HCT116 (cell line): ENCODE measurements at regions not wholly inside any gene's neighbourhood (a gene's known extent, or its start where the extent isn't known, plus 50 kb on each side); places are given as distances from the start of the nearest gene placed in this dataset.

Source experiments
- ATAC-seq: fragments of 200-7000 bp; cut with Tn5 transposase; 2 replicates; pipeline ENCODE4 v1.9.1; 2020; ENCODE audit warnings: mild to moderate bottlenecking, moderate library complexity
- BruUV-seq: library from RNA; stranded (reverse); fragments of 400-500 nt; replicated peaks from 2 replicates; lab custom pipeline; 2021; lab: Mats Ljungman, UMichigan
- CTCF ChIA-PET: fragments of 300-600 bp; sonication (Branson Sonifier 250); formaldehyde crosslinking; loops from one replicate; lab custom pipeline; 2021; ENCODE audit warnings: antibody characterized with exemption; lab: Charles Lee
- POLR2A ChIA-PET: fragments of 300-600, 350-600 bp; sonication (Branson Sonifier 250); formaldehyde crosslinking; loops from one replicate; lab custom pipeline; 2021; ENCODE audit warnings: antibody characterized with exemption; lab: Charles Lee
- RAD21 ChIA-PET, 2 experiments: fragments of 300-600 bp; sonication (Branson Sonifier 250); formaldehyde crosslinking; loops; one replicate each; lab custom pipeline; 2023; ENCODE audit warnings: low total read pairs in 2 of 2; ENCODE audit not compliant: uncharacterized antibody in 2 of 2, unreplicated experiment in 2 of 2, low non-redundant PET in 1 of 2; lab: Charles Lee
- DNase-seq: peaks from one replicate; pipeline ENCODE4 v3.0.0-alpha.2; 2010; ENCODE audit warnings: low read depth, low spot score
- H2AFZ ChIP-seq: fragments of 200-600 bp; shearing (Covaris generic), sonication (generic); 2 replicates; pipeline ENCODE4 v1.6.1; 2017; ENCODE audit warnings: low read depth, mixed run types, mixed read lengths, antibody characterized with exemption, low read length; ENCODE audit not compliant: poor library complexity, severe bottlenecking
- H3K27ac ChIP-seq: 2 replicates; pipeline ENCODE4 v1.5.1; 2012; ENCODE audit warnings: low read depth, low read length
- H3K27me3 ChIP-seq: fragments of 200-600 bp; sonication (generic); 2 replicates; pipeline ENCODE4 v1.6.1; 2016; ENCODE audit warnings: mixed run types, low read length, mixed read lengths; ENCODE audit not compliant: insufficient read depth
- H3K36me3 ChIP-seq, 2 experiments: fragments of 200-500 bp in 1 of 2; fragments of 200-600 bp in 1 of 2; sonication (Bioruptor generic) in 1 of 2; sonication (generic) in 1 of 2; 2 replicates each; pipeline versions ENCODE4 v1.5.1 to v1.6.1; 2014 to 2016; ENCODE audit warnings: low read length in 2 of 2, inconsistent platforms in 1 of 2, mixed read lengths in 1 of 2, mixed run types in 1 of 2; ENCODE audit not compliant: insufficient read depth in 2 of 2, control insufficient read depth in 1 of 2
- H3K4me1 ChIP-seq, 2 experiments: fragments of 200-600 bp in 1 of 2; sonication (generic) in 1 of 2; 2 replicates each; pipeline versions ENCODE4 v1.5.1 to v1.6.1; 2012 to 2017; ENCODE audit warnings: low read length in 2 of 2, inconsistent platforms in 1 of 2, mild to moderate bottlenecking in 1 of 2, mixed read lengths in 1 of 2, mixed run types in 1 of 2, moderate library complexity in 1 of 2; ENCODE audit not compliant: insufficient read depth in 2 of 2, control insufficient read depth in 1 of 2
- H3K4me2 ChIP-seq: fragments of 200-600 bp; sonication (generic); 2 replicates; pipeline ENCODE4 v1.6.1; 2017; ENCODE audit warnings: mixed run types, low read length, mixed read lengths
- H3K4me3 ChIP-seq, 2 experiments: fragments of 200-600 bp in 1 of 2; sonication (generic) in 1 of 2; replicated peaks in 1 of 2; 2 replicates each; pipeline ENCODE4 v1.5.1; 2011 to 2016; ENCODE audit warnings: low read length in 2 of 2, control low read depth in 1 of 2, low read depth in 1 of 2, mild to moderate bottlenecking in 1 of 2, mixed read lengths in 1 of 2, mixed run types in 1 of 2
- H3K79me2 ChIP-seq: fragments of 200-600 bp; sonication (generic); 2 replicates; pipeline ENCODE4 v1.6.1; 2017; ENCODE audit warnings: mild to moderate bottlenecking, mixed run types, low read length, moderate library complexity, mixed read lengths; ENCODE audit not compliant: insufficient read depth
- H3K9ac ChIP-seq: fragments of 200-600 bp; sonication (generic); 2 replicates; pipeline ENCODE4 v1.6.1; 2016; ENCODE audit warnings: low read length, mixed read lengths
- H3K9me2 ChIP-seq: fragments of 200-600 bp; sonication (generic), shearing (Covaris generic); 2 replicates; pipeline ENCODE4 v1.6.1; 2017; ENCODE audit warnings: mixed run types, mild to moderate bottlenecking, moderate library complexity; ENCODE audit not compliant: insufficient read depth
- H3K9me3 ChIP-seq, 2 experiments: fragments of 200-500 bp in 1 of 2; fragments of 200-600 bp in 1 of 2; sonication (Bioruptor generic) in 1 of 2; sonication (generic) in 1 of 2; 2 replicates each; pipeline ENCODE4 v1.6.1; 2014 to 2017; ENCODE audit warnings: low read length in 2 of 2, mixed read lengths in 2 of 2, inconsistent platforms in 1 of 2, low read depth in 1 of 2, mild to moderate bottlenecking in 1 of 2, mixed run types in 1 of 2, moderate library complexity in 1 of 2; ENCODE audit not compliant: control insufficient read depth in 1 of 2, insufficient read depth in 1 of 2
- H4K20me1 ChIP-seq: fragments of 200-600 bp; sonication (generic), shearing (Covaris generic); 2 replicates; pipeline ENCODE4 v1.6.1; 2017; ENCODE audit warnings: mixed run types, mild to moderate bottlenecking, moderate library complexity; ENCODE audit not compliant: insufficient read depth
- CBX3 ChIP-seq: IDR thresholded peaks from 2 replicates; pipeline ENCODE4 v1.6.1; 2012; ENCODE audit warnings: low read depth
- EGR1 ChIP-seq: IDR thresholded peaks from 2 replicates; pipeline ENCODE4 v1.6.1; 2012; ENCODE audit warnings: low read depth
- JUND ChIP-seq: IDR thresholded peaks from 2 replicates; pipeline ENCODE4 v1.6.1; 2012
- POLR2A ChIP-seq: IDR thresholded peaks from 2 replicates; pipeline ENCODE4 v1.7.0; 2011; ENCODE audit warnings: borderline replicate concordance; ENCODE audit not compliant: insufficient read depth, insufficient read length; ENCODE audit errors: extremely low read depth
- RAD21 ChIP-seq: IDR thresholded peaks from 2 replicates; pipeline ENCODE4 v1.6.1; 2012; ENCODE audit warnings: low read depth, mild to moderate bottlenecking
- SRF ChIP-seq: IDR thresholded peaks from 2 replicates; pipeline ENCODE4 v1.6.1; 2012; ENCODE audit warnings: low read depth
- ZFX ChIP-seq: fragments of 450-650 bp; IDR thresholded peaks from 2 replicates; pipeline ENCODE4 v1.6.1; 2017
- intact Hi-C: fragments of 100-400 bp; cut with micrococcal nuclease; formaldehyde crosslinking; loops from 2 replicates; pipeline ENCODE4 v1.10.0; 2022
- TF ChIP-seq, protein P1 (sequence below): IDR thresholded peaks from 2 replicates; pipeline ENCODE4 v1.6.1; 2012

DNA sequence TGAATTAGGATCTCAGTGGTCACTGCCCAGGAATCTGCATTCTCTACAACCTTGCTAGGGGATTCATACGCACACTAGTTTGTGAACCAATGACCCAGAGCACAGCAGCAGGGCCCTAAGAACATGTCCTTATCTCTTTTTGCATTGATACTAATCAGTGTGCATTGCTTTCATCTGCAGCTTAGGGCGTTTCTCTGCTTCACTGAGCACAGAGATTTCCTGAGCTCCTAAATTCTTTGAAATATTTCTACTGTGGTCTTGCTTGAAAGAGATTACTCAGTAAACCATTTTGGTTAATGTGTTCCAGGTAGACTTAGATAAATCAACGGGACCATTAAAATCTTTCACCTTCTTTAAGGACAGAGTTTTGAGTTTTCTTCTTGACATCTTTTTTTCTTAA, 351.3 kb upstream of the KITLG start (continued):
- no peak for TF ChIP-seq POLR2A
- TF ChIP-seq, protein P1, sequence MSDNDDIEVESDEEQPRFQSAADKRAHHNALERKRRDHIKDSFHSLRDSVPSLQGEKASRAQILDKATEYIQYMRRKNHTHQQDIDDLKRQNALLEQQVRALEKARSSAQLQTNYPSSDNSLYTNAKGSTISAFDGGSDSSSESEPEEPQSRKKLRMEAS: peak; percentile 46
- TF ChIP-seq, all 23 proteins: peak for 9

DNA sequence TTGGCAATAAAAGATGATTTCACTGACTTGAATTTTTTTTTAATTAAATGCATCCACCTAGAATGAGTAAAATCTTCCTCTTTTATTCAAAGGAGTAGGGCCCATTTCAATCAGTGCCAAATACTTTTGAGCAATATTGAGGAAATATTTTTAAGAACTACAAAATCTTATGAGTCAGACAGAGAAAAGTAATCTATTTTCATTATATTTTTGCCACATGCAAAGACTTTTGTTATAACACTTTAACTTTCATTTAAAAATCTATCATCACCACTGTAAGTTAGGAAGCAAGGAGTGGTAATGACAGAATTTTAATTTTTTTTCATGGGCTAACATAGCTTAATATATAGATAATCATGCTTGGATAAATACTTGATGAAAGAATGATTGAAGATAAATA, 345.2 kb upstream of the KITLG start:
- Histone ChIP-seq H3K79me2 (peaks cover 73% of the 10 kb centered on the region), H3K27me3 (no peaks in the 10 kb centered on the region), H3K9me2 (no peaks in the 10 kb centered on the region), H2AFZ (no peak overlapping the region), H3K9ac (peak overlapping the region; percentile 61), H3K4me1 (peaks cover 91 to 98% of the 10 kb centered on the region in 2 experiments), H3K9me3 (no peaks in the 10 kb centered on the region), H3K27ac (peak overlapping the region; percentile 98), H3K4me2 (peak overlapping the region; percentile 61), H4K20me1 (no peaks in the 10 kb centered on the region), H3K4me3 (no peak overlapping the region), H3K36me3 (no peaks in the 10 kb centered on the region)
- DNase-seq (no peak), ATAC-seq (no peak)
- BruUV-seq: TSS peak; percentile 72
- ChIA-PET CTCF (interaction anchor here (1.3 kb wide), 1 partner anchor 9 kb away, joined by 4 read pairs; no protein-coding TSS in a partner anchor), RAD21 (interaction anchor here in 1 of 2 experiments (1.1 kb wide), 1 partner anchor 9 kb away, joined by 3 read pairs; no protein-coding TSS in a partner anchor), POLR2A (interaction anchor here (0.7 to 3.1 kb wide), 6 partner anchors 10 to 428 kb away, joined by 3 to 19 read pairs (median 4); no protein-coding TSS in a partner anchor)
- TF ChIP-seq EGR1: 0 out of 2 replicates have a peak, but pooled peaks have one; percentile 20
- TF ChIP-seq SRF: no peak
- no peak for TF ChIP-seq JUND
- TF ChIP-seq ZFX: no peak
- TF ChIP-seq, protein P1: no peak
- intact Hi-C loops: no loop called here

DNA sequence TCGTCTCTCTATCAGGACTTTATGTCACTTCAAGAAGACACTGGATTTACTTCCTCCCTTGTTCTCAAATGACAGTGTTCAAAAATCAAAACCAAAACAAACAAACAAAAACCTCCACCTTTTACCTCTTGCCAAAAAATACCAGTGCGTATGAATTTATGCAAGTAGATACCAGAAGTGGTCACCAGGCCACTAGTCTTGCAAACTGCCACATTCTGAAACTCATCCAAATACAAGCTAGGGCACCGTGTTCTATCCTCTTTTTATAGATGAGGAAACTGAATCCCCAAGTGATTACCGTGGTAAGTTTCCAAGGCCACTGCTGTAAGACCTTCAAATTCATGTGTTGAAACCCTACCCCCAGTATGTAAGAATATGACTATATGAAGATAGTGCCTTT, 343.9 kb upstream of the KITLG start:
- ChIA-PET POLR2A (interaction anchor here (0.7 to 3.1 kb wide), 6 partner anchors 11 to 344 kb away, joined by 3 to 19 read pairs (median 4); partner anchors contain the start of gene KITLG), RAD21 (no interaction called here), CTCF (interaction anchor here (1.3 kb wide), 1 partner anchor 10 kb away, joined by 4 read pairs; no protein-coding TSS in a partner anchor)
- Histone ChIP-seq H3K4me2 (peak overlapping the region; percentile 61), H3K9me3 (no peaks in the 10 kb centered on the region), H2AFZ (no peak overlapping the region), H3K9ac (peak overlapping the region; percentile 61), H3K9me2 (no peaks in the 10 kb centered on the region), H3K36me3 (no peaks in the 10 kb centered on the region), H3K79me2 (peaks cover 70% of the 10 kb centered on the region), H3K27me3 (no peaks in the 10 kb centered on the region), H3K4me3 (no peak overlapping the region), H3K27ac (peak overlapping the region; percentile 98), H3K4me1 (peaks cover 91 to 98% of the 10 kb centered on the region in 2 experiments), H4K20me1 (no peaks in the 10 kb centered on the region)
- DNase-seq (no peak), ATAC-seq (no peak)
- intact Hi-C loops: loop anchor here (5.0 kb wide), 1 partner anchor 292 kb away; no protein-coding TSS in a partner anchor
- no TSS peak for BruUV-seq
- no peak for TF ChIP-seq CBX3
- TF ChIP-seq RAD21: 0 out of 2 replicates have a peak, but pooled peaks have one; percentile 1
